KMS-11 (cell line): ENCODE measurements at regions not wholly inside any gene's neighbourhood (a gene's known extent, or its start where the extent isn't known, plus 50 kb on each side); places are given as distances from the start of the nearest gene placed in this dataset.

Experiments
- H2AFZ ChIP-seq: fragments of 200-600 bp; sonication (generic); 2 replicates; pipeline ENCODE4 v1.6.1; 2016; ENCODE audit warnings: antibody characterized with exemption, mixed run types, low read depth
- H3K27ac ChIP-seq: fragments of 200-600 bp; sonication (generic); 2 replicates; pipeline ENCODE4 v1.6.1; 2016; ENCODE audit warnings: mild to moderate bottlenecking, mixed run types
- H3K27me3 ChIP-seq: fragments of 200-600 bp; sonication (generic); 2 replicates; pipeline ENCODE4 v1.6.1; 2017; ENCODE audit warnings: mild to moderate bottlenecking, low read depth, mixed run types, moderate library complexity; ENCODE audit not compliant: insufficient read depth
- H3K36me3 ChIP-seq: fragments of 200-600 bp; sonication (generic); 2 replicates; pipeline ENCODE4 v1.6.1; 2017; ENCODE audit warnings: mild to moderate bottlenecking, mixed run types; ENCODE audit not compliant: insufficient read depth
- H3K4me1 ChIP-seq: fragments of 200-600 bp; sonication (generic); 2 replicates; pipeline ENCODE4 v1.6.1; 2016; ENCODE audit warnings: mild to moderate bottlenecking, low read depth, mixed run types; ENCODE audit not compliant: poor library complexity, severe bottlenecking
- H3K4me2 ChIP-seq: fragments of 200-600 bp; sonication (generic); 2 replicates; pipeline ENCODE4 v1.7.0; 2016; ENCODE audit warnings: mild to moderate bottlenecking, mixed run types
- H3K4me3 ChIP-seq: fragments of 200-600 bp; sonication (generic); IDR thresholded peaks from 2 replicates; pipeline ENCODE4 v1.6.1; 2017; ENCODE audit warnings: low read depth, low read length, mixed read lengths; ENCODE audit not compliant: insufficient read depth
- H3K79me2 ChIP-seq: fragments of 200-600 bp; sonication (generic); 2 replicates; pipeline ENCODE4 v1.6.1; 2016; ENCODE audit warnings: low read depth, mixed run types; ENCODE audit not compliant: insufficient read depth
- H3K9ac ChIP-seq: fragments of 200-600 bp; sonication (generic); 2 replicates; pipeline ENCODE4 v1.6.1; 2016; ENCODE audit warnings: mild to moderate bottlenecking, mixed run types
- H4K20me1 ChIP-seq: fragments of 200-600 bp; sonication (generic); 2 replicates; pipeline ENCODE4 v1.6.1; 2016; ENCODE audit warnings: mild to moderate bottlenecking, mixed run types; ENCODE audit not compliant: insufficient read depth
- CTCF ChIP-seq: fragments of 200-600 bp; sonication (generic); conservative IDR thresholded peaks from 2 replicates; pipeline ENCODE4 v1.6.1; 2017; ENCODE audit warnings: low read depth, mild to moderate bottlenecking, antibody characterized with exemption, low read length, moderate library complexity, mixed read lengths

- no peak overlapping the region for H3K9ac ChIP-seq
- no peaks in the 10 kb centered on the region for H3K27me3 ChIP-seq
- no peaks in the 10 kb centered on the region for H3K4me1 ChIP-seq
- TF ChIP-seq CTCF, result no peak
- no peaks in the 10 kb centered on the region for H3K79me2 ChIP-seq
- H3K4me3 ChIP-seq, result no peak overlapping the region
- no peak overlapping the region for H3K27ac ChIP-seq
- no peak overlapping the region for H2AFZ ChIP-seq
- H3K4me2 ChIP-seq, result no peak overlapping the region
- H4K20me1 ChIP-seq, result no peaks in the 10 kb centered on the region
- no peaks in the 10 kb centered on the region for H3K36me3 ChIP-seq
Observed at GRCh38 chr7:41385996-41386395, 316.9 kb downstream of the INHBA start.

GRCh38 chr7:41384418-41384817 lies 318.5 kb downstream of the INHBA start:
- no peak overlapping the region for H2AFZ ChIP-seq
- no peak for TF ChIP-seq CTCF
- no peaks in the 10 kb centered on the region for H3K79me2 ChIP-seq

DNA sequence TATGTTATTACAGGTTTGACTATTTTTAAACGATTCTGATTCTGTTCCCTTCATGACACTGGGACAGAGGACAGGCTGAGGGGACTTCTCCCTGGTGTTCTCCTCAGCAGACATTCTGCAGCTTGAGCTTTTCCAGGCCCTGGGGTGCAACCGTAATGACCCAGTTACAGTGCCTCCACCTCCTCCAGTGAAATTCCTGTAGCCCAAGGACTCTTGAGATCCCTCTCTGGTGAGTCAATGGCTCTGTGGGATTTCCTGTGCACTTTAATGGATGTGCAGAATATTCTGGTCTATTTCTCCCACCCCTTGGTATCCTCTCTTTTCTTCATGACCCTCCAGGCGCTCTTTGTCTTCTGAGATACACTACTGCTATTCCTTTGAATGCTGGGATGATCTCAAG lies 319.3 kb downstream of the INHBA start:
- Histone ChIP-seq H4K20me1 (no peaks in the 10 kb centered on the region), H3K27ac (no peak overlapping the region), H3K79me2 (no peaks in the 10 kb centered on the region), H3K9ac (no peak overlapping the region), H3K36me3 (no peaks in the 10 kb centered on the region), H3K4me2 (no peak overlapping the region), H2AFZ (no peak overlapping the region), H3K4me1 (no peaks in the 10 kb centered on the region), H3K4me3 (no peak overlapping the region), H3K27me3 (no peaks in the 10 kb centered on the region)
- TF ChIP-seq CTCF, result no peak

More at GRCh38 chr7:41384418-41384817, 318.5 kb downstream of the INHBA start:
- no peaks in the 10 kb centered on the region for H3K36me3 ChIP-seq
- no peak overlapping the region for H3K4me2 ChIP-seq
- H4K20me1 ChIP-seq, result no peaks in the 10 kb centered on the region
- no peak overlapping the region for H3K9ac ChIP-seq
- H3K4me3 ChIP-seq, result no peak overlapping the region
- no peaks in the 10 kb centered on the region for H3K27me3 ChIP-seq
- no peak overlapping the region for H3K27ac ChIP-seq
- H3K4me1 ChIP-seq, result no peaks in the 10 kb centered on the region

- no peak for TF ChIP-seq CTCF
- Histone ChIP-seq H3K4me1 (no peaks in the 10 kb centered on the region), H3K36me3 (no peaks in the 10 kb centered on the region), H4K20me1 (no peaks in the 10 kb centered on the region), H2AFZ (no peak overlapping the region), H3K4me2 (no peak overlapping the region), H3K4me3 (no peak overlapping the region), H3K9ac (no peak overlapping the region), H3K27me3 (no peaks in the 10 kb centered on the region), H3K27ac (no peak overlapping the region), H3K79me2 (no peaks in the 10 kb centered on the region)
Observed at GRCh38 chr7:41378156-41378555, 324.7 kb downstream of the INHBA start.
